ENCODE measurements at regions not wholly inside any gene's neighbourhood (a gene's known extent, or its start where the extent isn't known, plus 50 kb on each side); places are given as distances from the start of the nearest gene placed in this dataset.

DNA sequence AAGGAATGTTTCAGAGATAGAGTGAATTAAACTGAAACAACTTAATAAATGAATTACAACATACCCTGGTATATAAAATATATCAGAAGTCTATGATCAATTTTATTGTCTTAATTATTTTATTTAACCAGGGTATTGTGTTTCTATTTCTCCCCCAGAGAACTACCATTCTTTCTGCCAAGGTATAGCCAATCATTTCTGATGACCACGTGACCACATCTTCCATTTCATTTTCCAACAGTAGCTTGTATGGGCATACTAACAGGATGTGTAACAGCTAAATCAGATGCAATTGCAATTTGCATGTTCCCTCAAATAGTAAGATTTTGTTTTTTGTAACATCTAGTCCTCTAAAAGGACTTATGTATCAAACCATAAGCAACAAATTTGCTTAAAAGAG is 123.9 kb upstream of the COL1A2 start:
- 79% methylated on average over 1 of the region's 1 CpG; no CpG with 5 or more reads in 1 of the 2 experiments for WGBS, 2 experiments (ENCODE audit: extremely low coverage in 1 of 2, insufficient coverage in 1 of 2, insufficient read length in 1 of 2, insufficient replicate concordance in 2 of 2, low coverage in 1 of 2, low lambda C conversion rate in 2 of 2, missing lambda C conversion rate in 1 of 2)
- Histone ChIP-seq H3K4me3 (ENCODE audit: extremely low read depth in 1 of 4, insufficient read depth in 2 of 4, low read depth in 3 of 4, low read length in 4 of 4) (no peak overlapping the region), H2BK5ac (ENCODE audit: low read depth, low read length) (no peak overlapping the region), H3K9me3 (ENCODE audit: insufficient read depth in 2 of 2, low read depth in 1 of 2, low read length in 1 of 2) (no peaks in the 10 kb centered on the region), H2BK12ac (ENCODE audit: low read depth, low read length) (no peak overlapping the region), H2BK15ac (ENCODE audit: low read length) (no peak overlapping the region), H3K14ac (ENCODE audit: insufficient read length) (no peak overlapping the region), H3K18ac (ENCODE audit: extremely low read depth, low read length) (no peak overlapping the region), H3K79me2 (ENCODE audit: control insufficient read depth in 1 of 2, insufficient read depth in 2 of 2, low read length in 2 of 2) (no peaks in the 10 kb centered on the region), H2BK120ac (replicated peaks; ENCODE audit: low read depth, low read length) (no peak overlapping the region), H2BK20ac (ENCODE audit: low read length) (no peak overlapping the region), H3K23me2 (ENCODE audit: low read depth, low read length) (no peaks in the 10 kb centered on the region), H4K5ac (ENCODE audit: insufficient read length, low read depth, low read length) (no peak overlapping the region), H3K79me1 (ENCODE audit: low read depth, low read length) (no peaks in the 10 kb centered on the region), H3K56ac (replicated peaks; ENCODE audit: insufficient read length, low read depth, low read length) (no peak overlapping the region), H4K91ac (replicated peaks; ENCODE audit: insufficient read length, low read length) (no peak overlapping the region), H3K23ac (ENCODE audit: insufficient read length) (no peak overlapping the region), H2AK5ac (ENCODE audit: low read depth, low read length) (no peak overlapping the region), H3K9ac (replicated peaks in 1 of 4; ENCODE audit: extremely low read depth in 1 of 4, low read depth in 3 of 4, low read length in 3 of 4) (no peak overlapping the region), H3K4me1 (replicated peaks in 1 of 4; ENCODE audit: control insufficient read depth in 3 of 4, insufficient read depth in 4 of 4, low read length in 3 of 4) (no peaks in the 10 kb centered on the region; a peak in 1 of 7 replicates), H4K8ac (ENCODE audit: extremely low read depth, insufficient read depth, low read length) (no peak overlapping the region), H2AFZ (ENCODE audit: low read length) (no peak overlapping the region), H3K27me3 (replicated peaks in 1 of 4; ENCODE audit: control insufficient read depth in 3 of 4, extremely low read depth in 1 of 4, insufficient read depth in 3 of 4, low read length in 3 of 4) (no peaks in the 10 kb centered on the region), H3K36me3 (ENCODE audit: control insufficient read depth in 2 of 4, insufficient read depth in 4 of 4, low read length in 3 of 4) (no peaks in the 10 kb centered on the region), H3K27ac (ENCODE audit: low read depth, low read length) (no peak overlapping the region), H3K4ac (replicated peaks; ENCODE audit: insufficient read length, low read depth, low read length) (no peak overlapping the region), H3K4me2 (ENCODE audit: insufficient read depth in 1 of 2, low read depth in 2 of 2, low read length in 2 of 2) (no peak overlapping the region), H4K20me1 (replicated peaks in 1 of 2; ENCODE audit: control insufficient read depth in 1 of 2, insufficient read depth in 2 of 2, low read length in 2 of 2) (no peaks in the 10 kb centered on the region)
- FAIRE-seq (no peak), DNase-seq (ENCODE audit: low read depth in 1 of 2, low spot score in 2 of 2) (no peak)
- POLR2A ChIA-PET (ENCODE audit: partially characterized antibody): no interaction called here
- CTCF ChIA-PET (ENCODE audit: partially characterized antibody): interaction anchor here (1.1 to 1.4 kb wide), 3 partner anchors 16 to 185 kb away, joined by 3 read pairs; no protein-coding TSS in a partner anchor
- TF ChIP-seq GTF2F1 (IDR thresholded peaks at IDR 0.05; ENCODE audit: borderline replicate concordance, low read depth, low read length): no peak
- TF ChIP-seq NANOG (IDR thresholded peaks at IDR 0.05; ENCODE audit: insufficient read depth, low read depth, low read length, poor library complexity, severe bottlenecking): no peak
- TF ChIP-seq, protein P1, sequence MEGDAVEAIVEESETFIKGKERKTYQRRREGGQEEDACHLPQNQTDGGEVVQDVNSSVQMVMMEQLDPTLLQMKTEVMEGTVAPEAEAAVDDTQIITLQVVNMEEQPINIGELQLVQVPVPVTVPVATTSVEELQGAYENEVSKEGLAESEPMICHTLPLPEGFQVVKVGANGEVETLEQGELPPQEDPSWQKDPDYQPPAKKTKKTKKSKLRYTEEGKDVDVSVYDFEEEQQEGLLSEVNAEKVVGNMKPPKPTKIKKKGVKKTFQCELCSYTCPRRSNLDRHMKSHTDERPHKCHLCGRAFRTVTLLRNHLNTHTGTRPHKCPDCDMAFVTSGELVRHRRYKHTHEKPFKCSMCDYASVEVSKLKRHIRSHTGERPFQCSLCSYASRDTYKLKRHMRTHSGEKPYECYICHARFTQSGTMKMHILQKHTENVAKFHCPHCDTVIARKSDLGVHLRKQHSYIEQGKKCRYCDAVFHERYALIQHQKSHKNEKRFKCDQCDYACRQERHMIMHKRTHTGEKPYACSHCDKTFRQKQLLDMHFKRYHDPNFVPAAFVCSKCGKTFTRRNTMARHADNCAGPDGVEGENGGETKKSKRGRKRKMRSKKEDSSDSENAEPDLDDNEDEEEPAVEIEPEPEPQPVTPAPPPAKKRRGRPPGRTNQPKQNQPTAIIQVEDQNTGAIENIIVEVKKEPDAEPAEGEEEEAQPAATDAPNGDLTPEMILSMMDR (IDR thresholded peaks at IDR 0.05; ENCODE audit: control extremely low read depth in 1 of 3, insufficient read depth in 1 of 3, low read depth in 1 of 3, low read length in 3 of 3): no peak
- no peak for TF ChIP-seq CEBPB (IDR thresholded peaks at IDR 0.05; ENCODE audit: low read depth, low read length)
- no peak for TF ChIP-seq SUZ12 (IDR thresholded peaks at IDR 0.05; ENCODE audit: low read length)
- TF ChIP-seq TAF7 (optimal IDR thresholded peaks at IDR 0.05; ENCODE audit: borderline replicate concordance, low read depth, low read length): no peak
- TF ChIP-seq TCF12 (IDR thresholded peaks at IDR 0.05; ENCODE audit: low read depth, low read length): no peak
- no peak for TF ChIP-seq CREB1 (IDR thresholded peaks at IDR 0.05)
- no peak for TF ChIP-seq SIX5 (IDR thresholded peaks at IDR 0.05; ENCODE audit: low read depth, low read length)
- no peak for TF ChIP-seq CHD1 (IDR thresholded peaks at IDR 0.05; ENCODE audit: low read depth, low read length)
- no peak for TF ChIP-seq RXRA (IDR thresholded peaks at IDR 0.05; ENCODE audit: insufficient read depth, low read depth, low read length)
- TF ChIP-seq RNF2 (IDR thresholded peaks at IDR 0.05; ENCODE audit: borderline replicate concordance, low read depth, low read length, missing control alignments, poor library complexity, severe bottlenecking): no peak
- TF ChIP-seq BRCA1 (IDR thresholded peaks at IDR 0.05; ENCODE audit: low read depth, low read length): no peak

All from H1 (cell line).